ENCODE measurements at regions not wholly inside any gene's neighbourhood (a gene's known extent, or its start where the extent isn't known, plus 50 kb on each side); places are given as distances from the start of the nearest gene placed in this dataset.
A peak's percentile ranks its signal among the peaks of the same experiment; 100 is the strongest.

DNA sequence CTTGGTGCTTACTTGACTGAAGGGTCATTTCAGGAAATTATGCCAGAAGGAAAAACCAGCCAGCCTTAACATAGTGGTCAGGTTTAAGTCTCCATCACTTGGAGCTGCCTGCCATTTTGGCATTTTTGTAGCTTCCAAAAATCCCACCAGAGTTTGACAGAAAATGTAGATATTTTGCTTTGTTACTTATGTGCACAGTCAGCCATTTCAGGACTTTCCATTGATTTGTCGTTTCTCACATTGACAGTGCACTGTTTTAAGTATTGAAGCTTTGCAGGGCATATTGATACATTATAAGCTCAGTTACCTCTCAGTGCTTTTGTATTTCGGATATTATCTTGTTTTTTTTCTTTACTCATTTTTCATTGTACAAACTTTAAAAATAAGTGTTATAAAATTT lies 89.0 kb upstream of the ANKRD34C start:
- Histone ChIP-seq H2AFZ (ENCODE audit: low read depth, low read length) (no peak overlapping the region), H3K79me2 (ENCODE audit: insufficient read depth, low read length) (no peaks in the 10 kb centered on the region), H3K4me2 (ENCODE audit: low read length) (no peak overlapping the region), H3K9ac (ENCODE audit: low read length) (no peak overlapping the region), H3K4me3 (ENCODE audit: insufficient read depth, low read depth, low read length) (no peak overlapping the region), H3K36me3 (ENCODE audit: insufficient read depth, low read length) (no peaks in the 10 kb centered on the region), H4K20me1 (ENCODE audit: insufficient read depth, low read length) (no peaks in the 10 kb centered on the region), H3K4me1 (ENCODE audit: insufficient read depth, low read length) (no peaks in the 10 kb centered on the region), H3K27ac (ENCODE audit: low read depth, low read length) (no peak overlapping the region), H3K27me3 (ENCODE audit: insufficient read depth, low read length) (peaks cover 14% of the 10 kb centered on the region), H3K9me3 (ENCODE audit: insufficient read depth, low read depth, low read length) (no peaks in the 10 kb centered on the region)
- DNase-seq (ENCODE audit: low read depth) (no peak), FAIRE-seq (no peak)
- Mint-ChIP-seq H3K4me3 (ENCODE audit: unreplicated experiment) (no peak overlapping the region), H3K27ac (ENCODE audit: unreplicated experiment) (no peak overlapping the region), H3K9me3 (ENCODE audit: unreplicated experiment) (peaks cover 2% of the 10 kb centered on the region), H3K4me1 (ENCODE audit: low read depth, unreplicated experiment) (no peaks in the 10 kb centered on the region), H3K27me3 (ENCODE audit: low read depth, unreplicated experiment) (peaks cover 32% of the 10 kb centered on the region), H3K36me3 (ENCODE audit: low read depth, unreplicated experiment) (no peaks in the 10 kb centered on the region)
- TF ChIP-seq EZH2 (IDR thresholded peaks at IDR 0.05; ENCODE audit: insufficient read depth, low read length) (no peak), CTCF (IDR thresholded peaks at IDR 0.05; ENCODE audit: insufficient read depth, low read depth, low read length) (no peak)

GRCh38 chr15:79193103-79193502 lies 89.4 kb upstream of the ANKRD34C start:
- H3K4me1 Mint-ChIP-seq (ENCODE audit: low read depth, unreplicated experiment) = no peaks in the 10 kb centered on the region
- Histone ChIP-seq H3K4me1 (ENCODE audit: insufficient read depth, low read length) (no peaks in the 10 kb centered on the region), H3K4me3 (ENCODE audit: insufficient read depth, low read depth, low read length) (no peak overlapping the region), H3K36me3 (ENCODE audit: insufficient read depth, low read length) (no peaks in the 10 kb centered on the region), H3K79me2 (ENCODE audit: insufficient read depth, low read length) (no peaks in the 10 kb centered on the region), H3K9ac (ENCODE audit: low read length) (no peak overlapping the region), H3K27me3 (ENCODE audit: insufficient read depth, low read length) (peaks cover 14% of the 10 kb centered on the region), H3K4me2 (ENCODE audit: low read length) (no peak overlapping the region), H4K20me1 (ENCODE audit: insufficient read depth, low read length) (no peaks in the 10 kb centered on the region), H3K9me3 (ENCODE audit: insufficient read depth, low read depth, low read length) (no peaks in the 10 kb centered on the region), H2AFZ (ENCODE audit: low read depth, low read length) (no peak overlapping the region), H3K27ac (ENCODE audit: low read depth, low read length) (no peak overlapping the region)
- peaks cover 2% of the 10 kb centered on the region for H3K9me3 Mint-ChIP-seq (ENCODE audit: unreplicated experiment)
- peaks cover 32% of the 10 kb centered on the region for H3K27me3 Mint-ChIP-seq (ENCODE audit: low read depth, unreplicated experiment)
- no peak for TF ChIP-seq CTCF (IDR thresholded peaks at IDR 0.05; ENCODE audit: insufficient read depth, low read depth, low read length)
- no peak for TF ChIP-seq EZH2 (IDR thresholded peaks at IDR 0.05; ENCODE audit: insufficient read depth, low read length)
- no peak overlapping the region for H3K27ac Mint-ChIP-seq (ENCODE audit: unreplicated experiment)
- no peaks in the 10 kb centered on the region for H3K36me3 Mint-ChIP-seq (ENCODE audit: low read depth, unreplicated experiment)
- DNase-seq (ENCODE audit: low read depth) = no peak
- no peak for FAIRE-seq
- H3K4me3 Mint-ChIP-seq (ENCODE audit: unreplicated experiment) = no peak overlapping the region

DNA sequence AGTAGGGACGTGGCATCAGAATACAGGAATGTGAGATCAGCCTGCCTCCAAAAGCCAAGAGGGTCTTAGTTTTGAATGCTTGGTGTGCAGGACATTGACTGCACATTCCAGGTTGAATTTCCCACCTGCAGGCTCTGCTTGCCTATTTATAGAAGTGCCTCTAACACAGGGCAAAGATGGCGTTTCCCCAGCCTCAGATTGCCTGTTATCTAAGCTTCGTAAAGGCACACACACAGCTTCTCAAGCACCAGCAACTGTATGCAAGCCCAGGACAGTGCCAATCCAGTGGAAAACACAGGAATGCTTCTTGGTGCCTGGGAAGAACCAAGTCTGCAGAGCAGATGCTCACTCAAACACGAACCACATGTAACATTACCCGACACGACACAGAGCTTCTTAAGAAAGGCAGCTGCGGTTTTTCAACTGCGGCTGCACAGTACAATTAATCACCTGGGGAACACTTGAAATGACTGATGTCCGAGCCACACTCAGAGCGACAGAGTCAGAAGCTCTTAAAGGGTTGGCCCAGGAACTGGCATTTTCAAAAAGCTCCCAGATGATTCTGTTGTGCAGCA lies 90.0 kb upstream of the ANKRD34C start:
- Histone ChIP-seq H3K4me1 (ENCODE audit: insufficient read depth, low read length) (no peaks in the 10 kb centered on the region), H3K36me3 (ENCODE audit: insufficient read depth, low read length) (no peaks in the 10 kb centered on the region), H3K9me3 (ENCODE audit: insufficient read depth, low read depth, low read length) (no peaks in the 10 kb centered on the region), H3K4me2 (ENCODE audit: low read length) (no peak overlapping the region), H3K4me3 (ENCODE audit: insufficient read depth, low read depth, low read length) (no peak overlapping the region), H3K27me3 (ENCODE audit: insufficient read depth, low read length) (peaks cover 14% of the 10 kb centered on the region), H3K27ac (ENCODE audit: low read depth, low read length) (no peak overlapping the region), H3K9ac (ENCODE audit: low read length) (no peak overlapping the region), H4K20me1 (ENCODE audit: insufficient read depth, low read length) (no peaks in the 10 kb centered on the region), H3K79me2 (ENCODE audit: insufficient read depth, low read length) (no peaks in the 10 kb centered on the region), H2AFZ (ENCODE audit: low read depth, low read length) (no peak overlapping the region)
- Mint-ChIP-seq H3K4me1 (ENCODE audit: low read depth, unreplicated experiment) (no peaks in the 10 kb centered on the region), H3K9me3 (ENCODE audit: unreplicated experiment) (peaks cover 2% of the 10 kb centered on the region), H3K4me3 (ENCODE audit: unreplicated experiment) (no peak overlapping the region), H3K36me3 (ENCODE audit: low read depth, unreplicated experiment) (no peaks in the 10 kb centered on the region), H3K27ac (ENCODE audit: unreplicated experiment) (no peak overlapping the region), H3K27me3 (ENCODE audit: low read depth, unreplicated experiment) (peaks cover 32% of the 10 kb centered on the region)
- TF ChIP-seq EZH2 (IDR thresholded peaks at IDR 0.05; ENCODE audit: insufficient read depth, low read length) (no peak), CTCF (IDR thresholded peaks at IDR 0.05; ENCODE audit: insufficient read depth, low read depth, low read length) (no peak)
- DNase-seq (ENCODE audit: low read depth) (peak; percentile 59), FAIRE-seq (no peak)

All from astrocyte (in vitro differentiated cells and primary cell).